H1 (cell line): ENCODE measurements at regions not wholly inside any gene's neighbourhood (a gene's known extent, or its start where the extent isn't known, plus 50 kb on each side); places are given as distances from the start of the nearest gene placed in this dataset.

Source experiments
- CTCF ChIA-PET: fragments of 300-600 bp; sonication (Branson Sonifier 250); formaldehyde crosslinking; loops from one replicate; lab custom pipeline; 2021; ENCODE audit not compliant: partially characterized antibody; lab: Charles Lee
- POLR2A ChIA-PET: fragments of 300-600 bp; sonication (Branson Sonifier 250); formaldehyde crosslinking; loops from one replicate; lab custom pipeline; 2021; ENCODE audit warnings: inconsistent platforms; ENCODE audit not compliant: partially characterized antibody; lab: Charles Lee
- DNase-seq, 2 experiments: peaks; one replicate each; pipeline versions ENCODE4 v3.0.0 to v3.0.0-alpha.2; 2010 to 2022; ENCODE audit warnings: low spot score in 2 of 2, low read depth in 1 of 2, mixed read lengths in 1 of 2
- FAIRE-seq: peaks from 2 replicates; lab custom pipeline; 2011; peaks lifted over from hg19 to GRCh38; lab: Jason Lieb, UNC
- H2AFZ ChIP-seq: 2 replicates; pipeline ENCODE4 v1.8.1; 2012; ENCODE audit warnings: low read length, inconsistent platforms
- H2AK5ac ChIP-seq: 2 replicates; pipeline ENCODE4 v1.6.1; 2013; ENCODE audit warnings: low read depth, low read length
- H2BK120ac ChIP-seq: replicated peaks from 2 replicates; pipeline ENCODE3; 2013; ENCODE audit warnings: low read depth, low read length, inconsistent platforms
- H2BK12ac ChIP-seq: 2 replicates; pipeline ENCODE4 v1.6.1; 2013; ENCODE audit warnings: low read depth, low read length
- H2BK15ac ChIP-seq: 2 replicates; pipeline ENCODE4 v1.6.1; 2013; ENCODE audit warnings: low read length
- H2BK20ac ChIP-seq: 2 replicates; pipeline ENCODE4 v1.6.1; 2013; ENCODE audit warnings: low read length
- H2BK5ac ChIP-seq: 2 replicates; pipeline ENCODE4 v1.6.1; 2013; ENCODE audit warnings: low read depth, low read length
- H3K14ac ChIP-seq: 2 replicates; pipeline ENCODE4 v1.6.1; 2013; ENCODE audit warnings: inconsistent platforms; ENCODE audit not compliant: insufficient read length
- H3K18ac ChIP-seq: 2 replicates; pipeline ENCODE4 v1.6.1; 2013; ENCODE audit warnings: low read length; ENCODE audit errors: extremely low read depth
- H3K23ac ChIP-seq: 2 replicates; pipeline ENCODE4 v1.6.1; 2013; ENCODE audit warnings: inconsistent platforms; ENCODE audit not compliant: insufficient read length
- H3K23me2 ChIP-seq: 2 replicates; pipeline ENCODE4 v1.6.1; 2013; ENCODE audit warnings: low read depth, low read length
- H3K27ac ChIP-seq: 2 replicates; pipeline ENCODE4 v1.6.1; 2011; ENCODE audit warnings: low read depth, low read length, inconsistent platforms
- H3K27me3 ChIP-seq, 4 experiments: replicated peaks in 1 of 4; 1 replicate in 1 of 4; 2 replicates in 3 of 4; pipeline versions ENCODE4 v1.6.1 to v1.8.1; 2011 to 2013; ENCODE audit warnings: low read length in 3 of 4, mild to moderate bottlenecking in 3 of 4, inconsistent platforms in 2 of 4, mixed read lengths in 2 of 4, moderate library complexity in 1 of 4; ENCODE audit not compliant: control insufficient read depth in 3 of 4, insufficient read depth in 3 of 4; ENCODE audit errors: extremely low read depth in 1 of 4
- H3K36me3 ChIP-seq, 4 experiments: 2 replicates each; pipeline versions ENCODE4 v1.6.1 to v1.8.1; 2011 to 2013; ENCODE audit warnings: mild to moderate bottlenecking in 4 of 4, low read length in 3 of 4, moderate library complexity in 2 of 4, control low read depth in 1 of 4, inconsistent platforms in 1 of 4; ENCODE audit not compliant: insufficient read depth in 4 of 4, control insufficient read depth in 2 of 4
- H3K4ac ChIP-seq: replicated peaks from 2 replicates; pipeline ENCODE3; 2013; ENCODE audit warnings: low read length, low read depth, mixed read lengths, inconsistent platforms; ENCODE audit not compliant: insufficient read length
- H3K4me1 ChIP-seq, 4 experiments: replicated peaks in 1 of 4; 1 replicate in 1 of 4; 2 replicates in 3 of 4; pipeline versions ENCODE4 v1.6.1 to v1.8.1; 2011 to 2013; ENCODE audit warnings: low read length in 3 of 4, inconsistent platforms in 2 of 4, mixed read lengths in 1 of 4; ENCODE audit not compliant: insufficient read depth in 4 of 4, control insufficient read depth in 3 of 4
- H3K4me2 ChIP-seq, 2 experiments: 2 replicates each; pipeline versions ENCODE4 v1.6.1 to v1.8.1; 2011 to 2013; ENCODE audit warnings: low read depth in 2 of 2, low read length in 2 of 2, control low read depth in 1 of 2, inconsistent platforms in 1 of 2, mild to moderate bottlenecking in 1 of 2; ENCODE audit not compliant: insufficient read depth in 1 of 2
- H3K4me3 ChIP-seq, 4 experiments: fragments of 200-600, 300-600 bp in 1 of 4; sonication (generic), shearing (Covaris generic), sonication (Bioruptor Twin) in 1 of 4; 2 replicates each; pipeline versions ENCODE4 v1.5.1 to v1.8.1; 2011 to 2016; ENCODE audit warnings: low read length in 4 of 4, low read depth in 3 of 4, control low read depth in 2 of 4, inconsistent platforms in 2 of 4, mild to moderate bottlenecking in 2 of 4, mixed read lengths in 1 of 4, moderate library complexity in 1 of 4; ENCODE audit not compliant: insufficient read depth in 2 of 4; ENCODE audit errors: extremely low read depth in 1 of 4
- H3K56ac ChIP-seq: replicated peaks from 2 replicates; pipeline ENCODE3; 2013; ENCODE audit warnings: low read depth, mild to moderate bottlenecking, mixed read lengths, low read length, inconsistent platforms; ENCODE audit not compliant: insufficient read length
- H3K79me1 ChIP-seq: 2 replicates; pipeline ENCODE4 v1.6.1; 2013; ENCODE audit warnings: low read depth, low read length, control low read depth
- H3K79me2 ChIP-seq, 2 experiments: 2 replicates each; pipeline versions ENCODE4 v1.6.1 to v1.8.1; 2012 to 2013; ENCODE audit warnings: low read length in 2 of 2, mild to moderate bottlenecking in 2 of 2, inconsistent platforms in 1 of 2; ENCODE audit not compliant: insufficient read depth in 2 of 2, control insufficient read depth in 1 of 2
- H3K9ac ChIP-seq, 4 experiments: replicated peaks in 1 of 4; 1 replicate in 1 of 4; 2 replicates in 3 of 4; pipeline versions ENCODE4 v1.6.1 to v1.8.1; 2011 to 2013; ENCODE audit warnings: low read depth in 3 of 4, low read length in 3 of 4, control low read depth in 2 of 4, mild to moderate bottlenecking in 2 of 4, moderate library complexity in 2 of 4, inconsistent platforms in 1 of 4; ENCODE audit errors: extremely low read depth in 1 of 4
- H3K9me3 ChIP-seq, 2 experiments: 2 replicates each; pipeline versions ENCODE4 v1.6.1 to v1.8.1; 2012 to 2013; ENCODE audit warnings: mild to moderate bottlenecking in 2 of 2, moderate library complexity in 2 of 2, control low read depth in 1 of 2, inconsistent platforms in 1 of 2, low read depth in 1 of 2, low read length in 1 of 2, mixed read lengths in 1 of 2; ENCODE audit not compliant: insufficient read depth in 2 of 2
- H4K20me1 ChIP-seq, 2 experiments: replicated peaks in 1 of 2; 2 replicates each; pipeline versions ENCODE3 to v1.8.1; 2011 to 2013; ENCODE audit warnings: inconsistent platforms in 2 of 2, low read length in 2 of 2, mild to moderate bottlenecking in 1 of 2; ENCODE audit not compliant: insufficient read depth in 2 of 2, control insufficient read depth in 1 of 2
- H4K5ac ChIP-seq: 2 replicates; pipeline ENCODE4 v1.6.1; 2013; ENCODE audit warnings: low read length, low read depth, mixed read lengths, inconsistent platforms; ENCODE audit not compliant: insufficient read length
- H4K8ac ChIP-seq: 2 replicates; pipeline ENCODE4 v1.8.0; 2013; ENCODE audit warnings: mild to moderate bottlenecking, moderate library complexity, low read length, inconsistent platforms; ENCODE audit not compliant: insufficient read depth; ENCODE audit errors: extremely low read depth
- H4K91ac ChIP-seq: replicated peaks from 2 replicates; pipeline ENCODE3; 2013; ENCODE audit warnings: low read length, mixed read lengths, inconsistent platforms; ENCODE audit not compliant: insufficient read length
- CEBPB ChIP-seq: IDR thresholded peaks from 2 replicates; pipeline ENCODE4 v1.6.1; 2012; ENCODE audit warnings: low read depth, low read length
- EP300 ChIP-seq, 2 experiments: IDR thresholded peaks; 1 replicate in 1 of 2; 2 replicates in 1 of 2; pipeline ENCODE4 v1.6.1; 2011 to 2012; ENCODE audit warnings: low read depth in 2 of 2, low read length in 2 of 2, mild to moderate bottlenecking in 2 of 2, borderline replicate concordance in 1 of 2, inconsistent platforms in 1 of 2, moderate library complexity in 1 of 2
- EZH2 ChIP-seq: fragments of 200-600 bp; sonication (generic); IDR thresholded peaks from 2 replicates; pipeline ENCODE4 v1.7.1; 2012; ENCODE audit warnings: low read depth, mild to moderate bottlenecking, moderate library complexity, low read length, inconsistent platforms; ENCODE audit not compliant: severe bottlenecking
- FOSL1 ChIP-seq: IDR thresholded peaks from 2 replicates; pipeline ENCODE4 v1.6.1; 2011; ENCODE audit warnings: mild to moderate bottlenecking, low read depth, low read length, moderate library complexity; ENCODE audit not compliant: insufficient read depth
- HDAC2 ChIP-seq, 2 experiments: fragments of 300-600 bp in 1 of 2; sonication (generic) in 1 of 2; IDR thresholded peaks; 2 replicates each; pipeline ENCODE4 v1.6.1; 2011 to 2012; ENCODE audit warnings: low read depth in 2 of 2, low read length in 2 of 2, mild to moderate bottlenecking in 2 of 2, moderate library complexity in 2 of 2, borderline replicate concordance in 1 of 2, inconsistent platforms in 1 of 2
- RAD21 ChIP-seq, 2 experiments: IDR thresholded peaks in 1 of 2; conservative IDR thresholded peaks in 1 of 2; 2 replicates each; pipeline ENCODE4 v1.6.1; 2011; ENCODE audit warnings: low read depth in 2 of 2, low read length in 2 of 2, improper control_type of control experiment in 1 of 2, inconsistent platforms in 1 of 2, mild to moderate bottlenecking in 1 of 2, moderate library complexity in 1 of 2
- RBBP5 ChIP-seq: IDR thresholded peaks from 2 replicates; pipeline ENCODE4 v1.7.1; 2012; ENCODE audit warnings: low read depth, mild to moderate bottlenecking, inconsistent platforms, low read length, moderate library complexity, borderline replicate concordance
- SP1 ChIP-seq: IDR thresholded peaks from 2 replicates; pipeline ENCODE4 v1.6.1; 2011; ENCODE audit warnings: low read depth, low read length
- YY1 ChIP-seq: IDR thresholded peaks from 2 replicates; pipeline ENCODE4 v1.6.1; 2011; ENCODE audit warnings: low read depth, mild to moderate bottlenecking, low read length
- WGBS, 2 experiments: shearing (Covaris generic) in 1 of 2; methylation state at CpG; one replicate each; pipeline versions ENCODE4 v1.1.6 to v1.1.7; 2013 to 2015; ENCODE audit warnings: low lambda C conversion rate in 2 of 2, mixed read lengths in 2 of 2, inconsistent platforms in 1 of 2, low coverage in 1 of 2, missing lambda C conversion rate in 1 of 2; ENCODE audit not compliant: insufficient replicate concordance in 2 of 2, insufficient coverage in 1 of 2, insufficient read length in 1 of 2; ENCODE audit errors: extremely low coverage in 1 of 2, missing lambda C conversion rate in 1 of 2; 5-methylcytosine and 5-hydroxymethylcytosine counted together

- WGBS, 2 experiments: 89% methylated on average over 1 of the region's 1 CpG; no CpG with 5 or more reads in 1 of the 2 experiments
- ChIA-PET POLR2A (no interaction called here), CTCF (no interaction called here)
- Histone ChIP-seq H3K36me3 (no peaks in the 10 kb centered on the region), H3K9ac (no peak overlapping the region), H3K9me3 (no peaks in the 10 kb centered on the region), H2BK120ac (no peak overlapping the region), H3K23ac (no peak overlapping the region), H3K27me3 (no peaks in the 10 kb centered on the region), H3K18ac (no peak overlapping the region), H3K4me1 (no peaks in the 10 kb centered on the region), H2AK5ac (no peak overlapping the region), H4K5ac (no peak overlapping the region), H3K4me2 (no peak overlapping the region), H2BK20ac (no peak overlapping the region), H4K91ac (no peak overlapping the region), H2BK5ac (no peak overlapping the region), H2BK15ac (no peak overlapping the region), H2BK12ac (no peak overlapping the region), H3K4ac (no peak overlapping the region), H3K56ac (no peak overlapping the region), H3K4me3 (no peak overlapping the region), H2AFZ (no peak overlapping the region), H4K20me1 (no peaks in the 10 kb centered on the region), H3K79me1 (no peaks in the 10 kb centered on the region), H3K23me2 (no peaks in the 10 kb centered on the region), H3K27ac (no peak overlapping the region), H3K14ac (no peak overlapping the region), H4K8ac (no peak overlapping the region), H3K79me2 (no peaks in the 10 kb centered on the region)
- DNase-seq: no peak
- FAIRE-seq: no peak
- no peak for TF ChIP-seq HDAC2 (IDR thresholded peaks at IDR 0.05; ENCODE audit: borderline replicate concordance in 1 of 2, low read depth in 2 of 2, low read length in 2 of 2)
- TF ChIP-seq SP1: no peak
- no peak for TF ChIP-seq CEBPB
- no peak for TF ChIP-seq EZH2
- no peak for TF ChIP-seq EP300 (IDR thresholded peaks at IDR 0.05; ENCODE audit: borderline replicate concordance in 1 of 2, low read depth in 2 of 2, low read length in 2 of 2)
- no peak for TF ChIP-seq RAD21 (IDR thresholded peaks at IDR 0.05 in 1 of 2, conservative IDR thresholded peaks at IDR 0.05 in 1 of 2; ENCODE audit: low read depth in 2 of 2, low read length in 2 of 2)
- no peak for TF ChIP-seq FOSL1
- TF ChIP-seq RBBP5: no peak
- no peak for TF ChIP-seq YY1
These were observed 144.7 kb upstream of the ITM2A start for GRCh38 chrX:79511799-79512198.
